Transverse colon (tissue), 4 donors: ENCODE measurements at regions not wholly inside any gene's neighbourhood (a gene's known extent, or its start where the extent isn't known, plus 50 kb on each side); places are given as distances from the start of the nearest gene placed in this dataset.

ENCODE experiments used
- DNase-seq: peaks from one replicate; pipeline ENCODE4 v3.0.0-alpha.2; 2019
- H3K27ac ChIP-seq, 4 donors: fragments of 200-600 bp; sonication (generic); 2 replicates each; pipeline ENCODE4 v1.5.1; 2016 to 2018; ENCODE audit warnings: inconsistent platforms in 4 of 4
- H3K27me3 ChIP-seq: fragments of 200-600 bp; sonication (generic); 2 replicates; pipeline ENCODE4 v1.5.1; 2017; ENCODE audit warnings: inconsistent platforms
- H3K36me3 ChIP-seq, 4 donors: fragments of 200-600 bp; sonication (generic); 2 replicates each; pipeline ENCODE4 v1.5.1; 2017 to 2019; ENCODE audit warnings: inconsistent platforms in 4 of 4
- H3K4me1 ChIP-seq, 4 donors: fragments of 200-600 bp; sonication (generic); 2 replicates each; pipeline ENCODE4 v1.5.1; 2017 to 2020; ENCODE audit warnings: inconsistent platforms in 4 of 4
- H3K4me3 ChIP-seq, 4 donors: fragments of 200-600 bp; sonication (generic); 1 replicate in 1 of 4; 2 replicates in 3 of 4; pipeline versions ENCODE4 v1.5.1 to v1.6.1; 2017 to 2019; ENCODE audit warnings: inconsistent platforms in 4 of 4
- H3K9me3 ChIP-seq, 2 donors: fragments of 200-600 bp; sonication (generic); 2 replicates each; pipeline ENCODE4 v1.5.1; 2017 to 2019; ENCODE audit warnings: inconsistent platforms in 2 of 2
- CTCF ChIP-seq, 5 experiments: fragments of 200-600 bp in 3 of 5; fragments of 450-650 bp in 2 of 5; sonication (generic) in 3 of 5; IDR thresholded peaks; 1 replicate in 2 of 5; 2 replicates in 3 of 5; pipeline ENCODE4 v1.5.1; 2016 to 2017; ENCODE audit warnings: antibody characterized with exemption in 5 of 5, inconsistent platforms in 3 of 5, mild to moderate bottlenecking in 2 of 5, moderate library complexity in 1 of 5
- EP300 ChIP-seq: sonication (generic); formaldehyde crosslinking; IDR thresholded peaks from one replicate; pipeline ENCODE4 v1.6.1; 2017; ENCODE audit warnings: antibody characterized with exemption, low read depth
- POLR2A ChIP-seq: fragments of 450-650 bp; IDR thresholded peaks from one replicate; pipeline ENCODE4 v1.6.1; 2016; ENCODE audit warnings: antibody characterized with exemption, mild to moderate bottlenecking, moderate library complexity
- POLR2AphosphoS5 ChIP-seq, 3 donors: sonication (generic); formaldehyde crosslinking; IDR thresholded peaks; one replicate each; pipeline ENCODE4 v1.6.1; 2016; ENCODE audit warnings: antibody characterized with exemption in 3 of 3
- WGBS, 2 donors: methylation state at CpG; one replicate each; pipeline ENCODE4 v1.1.5; 2018; ENCODE audit warnings: low coverage in 1 of 2; 5-methylcytosine and 5-hydroxymethylcytosine counted together
- in situ Hi-C, 4 donors: fragments of 200-750 bp; cut with MboI; loops; one replicate each; pipeline versions ENCODE4 v1.15.0 to v1.15.1; 2017; ENCODE audit warnings: low sequenced_read_pairs in 3 of 4, low pct_ligation_motif_present in 1 of 4, low pct_unique_long_range_greater_than_20kb in 1 of 4
- intact Hi-C: fragments of 100-400 bp; cut with DNase I; formaldehyde crosslinking; loops from one replicate; pipeline ENCODE4 v1.15.1; 2023; ENCODE audit warnings: low total_unique reads

GRCh38 chr12:131312793-131313545, 359.3 kb downstream of the ADGRD1 start:
- in situ Hi-C loops (loop anchor here in 1 of 4 donors (5.0 kb wide), 1 partner anchor 329 kb away; no protein-coding TSS in a partner anchor), intact Hi-C loops (no loop called here)
- no peaks in the 10 kb centered on the region for H3K36me3 ChIP-seq
- 77% methylated on average over 13 of the region's 13 CpGs; no CpG with 5 or more reads in 1 of the 2 donors for WGBS, 2 donors
- no peaks in the 10 kb centered on the region for H3K4me1 ChIP-seq
- peaks cover 3% of the 10 kb centered on the region for H3K27me3 ChIP-seq
- no peak overlapping the region for H3K4me3 ChIP-seq
- H3K27ac ChIP-seq, result no peak overlapping the region
- TF ChIP-seq CTCF (IDR thresholded peaks at IDR 0.05) (no peak), EP300 (no peak), POLR2A (no peak), POLR2AphosphoS5 (IDR thresholded peaks at IDR 0.05) (no peak)
- DNase-seq, result no peak
- no peaks in the 10 kb centered on the region for H3K9me3 ChIP-seq

DNA sequence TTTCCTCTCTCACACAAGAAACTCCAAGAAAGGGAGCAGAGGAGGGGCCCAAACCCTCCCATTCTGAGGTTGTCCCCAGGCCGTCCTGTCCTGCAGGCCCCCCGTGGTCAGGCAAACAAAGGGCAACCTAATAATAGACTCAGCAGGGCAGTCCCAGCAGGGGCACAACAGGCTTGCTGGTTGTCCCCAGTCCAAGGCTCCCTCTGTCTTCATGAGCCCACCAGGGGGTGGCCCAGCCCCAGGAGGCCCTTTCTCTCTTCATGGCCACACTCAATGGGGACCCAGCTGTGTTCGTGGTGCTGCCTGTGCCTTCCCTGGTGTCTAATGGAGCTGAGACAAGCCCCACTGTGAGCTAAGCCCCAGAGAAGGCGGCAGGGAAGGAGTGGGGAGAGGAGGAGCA, 359.9 kb downstream of the ADGRD1 start:
- no peaks in the 10 kb centered on the region for H3K4me1 ChIP-seq
- intact Hi-C loops, result no loop called here
- in situ Hi-C loops, result loop anchor here in 1 of 4 donors (5.0 kb wide), 1 partner anchor 329 kb away; no protein-coding TSS in a partner anchor
- no peak overlapping the region for H3K4me3 ChIP-seq
- 58% methylated on average over 4 of the region's 4 CpGs; no CpG with 5 or more reads in 1 of the 2 donors for WGBS, 2 donors
- no peaks in the 10 kb centered on the region for H3K36me3 ChIP-seq
- TF ChIP-seq EP300, result no peak
- no peak for TF ChIP-seq CTCF (IDR thresholded peaks at IDR 0.05)
- TF ChIP-seq POLR2A, result no peak
- TF ChIP-seq POLR2AphosphoS5 (IDR thresholded peaks at IDR 0.05), result no peak
- no peak for DNase-seq
- no peaks in the 10 kb centered on the region for H3K9me3 ChIP-seq
- H3K27me3 ChIP-seq, result peaks cover 3% of the 10 kb centered on the region
- no peak overlapping the region for H3K27ac ChIP-seq

DNA sequence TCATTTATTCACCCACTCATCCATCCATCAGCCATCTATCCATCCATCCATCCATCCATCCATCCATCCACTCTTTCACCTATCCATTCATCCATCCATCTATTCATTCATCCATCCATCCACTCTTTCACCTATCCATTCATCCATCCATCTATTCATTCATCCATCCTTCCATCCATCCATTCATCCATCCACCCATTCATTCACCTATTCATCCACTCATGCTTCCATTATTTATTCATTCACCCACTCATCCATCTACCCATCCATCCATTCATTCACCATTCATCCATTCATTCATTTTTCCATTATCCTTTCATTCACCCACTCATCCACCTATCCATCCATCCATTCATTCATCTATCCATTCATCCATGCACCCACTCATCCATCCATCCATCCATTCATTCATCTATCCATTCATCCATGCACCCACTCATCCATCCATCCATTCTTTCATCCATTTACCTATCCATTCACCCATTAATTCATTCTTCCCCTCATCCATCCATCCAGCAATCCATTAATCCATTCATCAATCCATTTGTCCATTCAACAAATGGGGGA, 360.9 kb downstream of the ADGRD1 start:
- Histone ChIP-seq H3K36me3 (no peaks in the 10 kb centered on the region), H3K4me3 (no peak overlapping the region), H3K27me3 (peaks cover 3% of the 10 kb centered on the region), H3K27ac (no peak overlapping the region), H3K9me3 (no peaks in the 10 kb centered on the region), H3K4me1 (no peaks in the 10 kb centered on the region)
- TF ChIP-seq EP300 (no peak), POLR2A (no peak), POLR2AphosphoS5 (IDR thresholded peaks at IDR 0.05) (no peak), CTCF (IDR thresholded peaks at IDR 0.05) (no peak)
- no peak for DNase-seq
- intact Hi-C loops (no loop called here), in situ Hi-C loops (loop anchor here in 1 of 4 donors (5.0 kb wide), 1 partner anchor 328 kb away; no protein-coding TSS in a partner anchor)

- intact Hi-C loops (no loop called here), in situ Hi-C loops (no loop called here)
- H3K36me3 ChIP-seq, result no peaks in the 10 kb centered on the region
- no peak overlapping the region for H3K27ac ChIP-seq
- WGBS, 2 donors, result 85% methylated on average over 2 of the region's 3 CpGs; no CpG with 5 or more reads in 1 of the 2 donors
- TF ChIP-seq CTCF (IDR thresholded peaks at IDR 0.05), result no peak
- no peak for TF ChIP-seq POLR2AphosphoS5 (IDR thresholded peaks at IDR 0.05)
- no peak for TF ChIP-seq EP300
- no peak for TF ChIP-seq POLR2A
- no peak for DNase-seq
- H3K4me3 ChIP-seq, result no peak overlapping the region
- H3K4me1 ChIP-seq, result no peaks in the 10 kb centered on the region
- peaks cover 3% of the 10 kb centered on the region for H3K27me3 ChIP-seq
- peaks cover 0 to 5% of the 10 kb centered on the region in 2 donors for H3K9me3 ChIP-seq
Measured at GRCh38 chr12:131315601-131316000, 361.9 kb downstream of the ADGRD1 start.
